Mesenteric fat pad (tissue), 1 donor: ENCODE measurements at regions not wholly inside any gene's neighbourhood (a gene's known extent, or its start where the extent isn't known, plus 50 kb on each side); places are given as distances from the start of the nearest gene placed in this dataset.
"Not testable (repeated sequence)": the region's sequence is repeated elsewhere in the genome, so short reads cannot be mapped to it uniquely, and the experiment has no call there.

ENCODE experiments used
- DNase-seq: peaks from one replicate; pipeline ENCODE4 v3.0.0-alpha.2; 2020; ENCODE audit warnings: low spot score
- donor health status: DM: yes; HTN: yes; CAD: no.

- no peak for DNase-seq
These were observed 1253.0 kb downstream of the PCDH17 start for GRCh38 chr13:58884353-58885209.

GRCh38 chr13:58889474-58889873 lies 1257.9 kb downstream of the PCDH17 start:
- DNase-seq, result no peak

GRCh38 chr13:58893396-58893795 lies 1261.9 kb downstream of the PCDH17 start:
- no peak for DNase-seq

- no peak for DNase-seq
These were observed 1257.3 kb downstream of the DIAPH3 start for GRCh38 chr13:58906329-58907007.

- no peak for DNase-seq
These were observed 1256.4 kb downstream of the DIAPH3 start for GRCh38 chr13:58907347-58907746.

GRCh38 chr13:58908019-58908679 lies 1255.6 kb downstream of the DIAPH3 start:
- DNase-seq, result no peak

- DNase-seq, result no peak
These were observed 1244.2 kb downstream of the DIAPH3 start for GRCh38 chr13:58919551-58919950.

- no peak for DNase-seq
These were observed 1242.6 kb downstream of the DIAPH3 start for GRCh38 chr13:58921129-58921528.

GRCh38 chr13:58926858-58927257 lies 1236.9 kb downstream of the DIAPH3 start:
- no peak for DNase-seq

- DNase-seq, result no peak
These were observed 1230.3 kb downstream of the DIAPH3 start for GRCh38 chr13:58933475-58933874.

GRCh38 chr13:58935689-58936088 lies 1228.0 kb downstream of the DIAPH3 start:
- no peak for DNase-seq

- DNase-seq, result no peak
These were observed 1217.5 kb downstream of the DIAPH3 start for GRCh38 chr13:58946274-58946673.

- DNase-seq, result no peak
These were observed 1214.1 kb downstream of the DIAPH3 start for GRCh38 chr13:58949646-58950045.

GRCh38 chr13:58950911-58951310 lies 1212.8 kb downstream of the DIAPH3 start:
- no peak for DNase-seq

GRCh38 chr13:58953638-58954037 lies 1210.1 kb downstream of the DIAPH3 start:
- no peak for DNase-seq

- DNase-seq, result no peak
These were observed 1208.0 kb downstream of the DIAPH3 start for GRCh38 chr13:58955546-58956385.

GRCh38 chr13:58958097-58958496 lies 1205.6 kb downstream of the DIAPH3 start:
- not testable (repeated sequence) for DNase-seq

- DNase-seq, result no peak
These were observed 1202.8 kb downstream of the DIAPH3 start for GRCh38 chr13:58960888-58961287.

- no peak for DNase-seq
These were observed 1200.4 kb downstream of the DIAPH3 start for GRCh38 chr13:58963321-58963720.

- no peak for DNase-seq
These were observed 1199.7 kb downstream of the DIAPH3 start for GRCh38 chr13:58964048-58964447.

GRCh38 chr13:58977085-58977484 lies 1186.6 kb downstream of the DIAPH3 start:
- DNase-seq, result no peak
